D721Med (cell line): ENCODE measurements at regions not wholly inside any gene's neighbourhood (a gene's known extent, or its start where the extent isn't known, plus 50 kb on each side); places are given as distances from the start of the nearest gene placed in this dataset.

Experiments
- DNase-seq: peaks from one replicate; pipeline ENCODE4 v3.0.0; 2011; ENCODE audit warnings: low spot score; ENCODE audit not compliant: insufficient read length
- FAIRE-seq: peaks from 2 replicates; lab custom pipeline; 2011; peaks lifted over from hg19 to GRCh38; lab: Jason Lieb, UNC
- TF ChIP-seq, protein P1 (sequence below): IDR thresholded peaks from 2 replicates; pipeline ENCODE4 v1.5.1; 2012; ENCODE audit warnings: mild to moderate bottlenecking, control low read depth; ENCODE audit not compliant: insufficient read depth; ENCODE audit errors: missing control alignments

DNA sequence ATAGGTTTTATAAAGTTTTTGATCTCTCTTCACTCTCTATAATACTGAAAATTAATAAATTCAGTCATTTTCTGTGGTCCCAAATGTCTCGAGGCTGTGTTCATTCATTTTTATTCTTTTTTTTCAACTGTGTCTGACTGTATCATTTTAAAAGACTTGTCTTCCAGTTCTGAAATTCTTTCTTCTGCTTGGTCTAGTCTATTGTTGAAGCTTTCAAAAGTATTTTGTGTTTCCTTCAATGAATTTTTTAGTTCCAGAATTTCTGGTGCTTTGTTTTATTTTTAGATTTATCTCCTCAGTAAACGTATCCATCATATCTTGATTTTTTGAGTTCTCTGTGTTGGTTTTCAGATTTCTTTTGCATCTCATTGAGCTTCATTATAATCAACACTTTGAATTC is 161.0 kb upstream of the CHRM3 start:
- FAIRE-seq = peak; percentile 63
- DNase-seq = no peak

DNA sequence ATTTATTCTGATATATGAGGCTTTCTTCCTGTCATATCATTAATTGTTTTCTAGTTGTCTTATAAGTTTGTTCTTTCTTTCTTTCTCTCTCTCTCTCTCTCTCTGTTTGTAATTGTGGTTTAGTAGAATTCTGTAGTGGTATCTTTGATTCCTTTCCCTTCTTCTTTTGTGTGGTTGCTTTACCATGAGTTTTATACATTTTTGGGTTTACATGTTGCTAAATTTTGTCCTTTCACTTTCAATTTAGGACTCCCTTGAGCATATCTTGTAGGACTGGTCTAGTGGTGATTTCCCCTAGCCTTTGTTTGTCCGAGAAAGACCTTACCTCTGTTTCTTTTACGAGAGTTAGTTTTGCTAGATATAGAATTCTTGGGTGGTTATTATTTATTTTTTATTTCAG is 162.3 kb upstream of the CHRM3 start:
- TF ChIP-seq, protein P1, sequence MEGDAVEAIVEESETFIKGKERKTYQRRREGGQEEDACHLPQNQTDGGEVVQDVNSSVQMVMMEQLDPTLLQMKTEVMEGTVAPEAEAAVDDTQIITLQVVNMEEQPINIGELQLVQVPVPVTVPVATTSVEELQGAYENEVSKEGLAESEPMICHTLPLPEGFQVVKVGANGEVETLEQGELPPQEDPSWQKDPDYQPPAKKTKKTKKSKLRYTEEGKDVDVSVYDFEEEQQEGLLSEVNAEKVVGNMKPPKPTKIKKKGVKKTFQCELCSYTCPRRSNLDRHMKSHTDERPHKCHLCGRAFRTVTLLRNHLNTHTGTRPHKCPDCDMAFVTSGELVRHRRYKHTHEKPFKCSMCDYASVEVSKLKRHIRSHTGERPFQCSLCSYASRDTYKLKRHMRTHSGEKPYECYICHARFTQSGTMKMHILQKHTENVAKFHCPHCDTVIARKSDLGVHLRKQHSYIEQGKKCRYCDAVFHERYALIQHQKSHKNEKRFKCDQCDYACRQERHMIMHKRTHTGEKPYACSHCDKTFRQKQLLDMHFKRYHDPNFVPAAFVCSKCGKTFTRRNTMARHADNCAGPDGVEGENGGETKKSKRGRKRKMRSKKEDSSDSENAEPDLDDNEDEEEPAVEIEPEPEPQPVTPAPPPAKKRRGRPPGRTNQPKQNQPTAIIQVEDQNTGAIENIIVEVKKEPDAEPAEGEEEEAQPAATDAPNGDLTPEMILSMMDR = no peak
- FAIRE-seq = no peak
- no peak for DNase-seq

More for the DNA sequence above, 161.0 kb upstream of the CHRM3 start:
- TF ChIP-seq, protein P1 = no peak

DNA sequence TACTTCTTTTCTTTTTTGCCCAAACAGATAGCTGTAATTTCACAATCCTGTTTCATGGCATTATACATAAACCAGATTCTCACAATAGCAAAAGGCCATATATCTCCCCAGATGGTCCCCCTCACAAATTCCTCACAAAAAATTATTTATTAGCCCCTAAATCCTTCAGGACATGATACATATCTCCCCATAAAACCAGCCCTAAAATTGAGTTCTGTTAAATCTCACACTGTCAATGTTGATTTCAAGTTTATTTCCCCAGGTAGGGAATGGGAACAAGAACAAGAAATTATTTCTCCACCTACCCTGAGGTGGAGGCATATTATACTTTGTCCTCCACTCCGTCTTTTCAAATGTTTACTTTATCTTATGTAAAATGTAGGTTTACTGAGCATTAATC is 163.4 kb upstream of the CHRM3 start:
- TF ChIP-seq, protein P1 = no peak
- FAIRE-seq (no peak), DNase-seq (no peak)

DNA sequence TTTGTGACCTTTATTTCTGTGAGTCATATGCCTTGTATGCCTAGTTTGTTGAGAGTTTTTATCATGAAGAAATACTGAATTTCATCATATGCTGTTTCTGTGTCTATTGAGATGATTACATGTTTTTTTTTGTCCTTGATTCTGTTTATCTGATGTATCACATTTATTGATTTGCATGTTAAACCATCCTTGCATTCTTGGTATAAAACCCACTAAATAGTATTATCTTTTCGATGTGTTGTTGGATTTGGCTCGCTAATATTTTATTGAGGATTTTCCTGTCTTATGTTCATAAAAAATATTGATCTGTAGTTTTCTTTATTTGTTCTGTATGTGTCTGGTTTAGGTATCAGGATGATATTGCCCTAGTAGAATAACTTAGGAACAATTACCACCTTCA is 164.7 kb upstream of the CHRM3 start:
- TF ChIP-seq, protein P1 = no peak
- DNase-seq (no peak), FAIRE-seq (no peak)

DNA sequence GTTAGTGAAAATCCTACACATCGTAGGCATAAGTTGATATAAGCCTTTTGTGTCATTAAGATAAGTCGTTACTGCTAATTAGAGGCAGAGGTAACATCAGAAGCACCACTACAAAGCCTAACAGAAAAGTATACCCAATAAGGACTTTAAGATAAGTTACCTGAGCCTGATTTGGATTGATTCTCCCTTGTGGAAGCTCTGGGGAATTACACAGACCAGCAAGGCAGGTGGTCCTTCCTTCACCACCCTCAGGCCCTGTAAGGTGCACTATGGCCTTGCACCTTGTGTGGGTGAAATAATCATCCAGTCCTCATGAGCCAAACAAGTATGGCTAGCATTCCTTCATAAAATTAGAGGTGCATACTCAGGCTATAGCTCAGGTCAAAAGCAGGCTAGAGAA is 166.7 kb upstream of the CHRM3 start:
- TF ChIP-seq, protein P1 = no peak
- FAIRE-seq (no peak), DNase-seq (no peak)

DNA sequence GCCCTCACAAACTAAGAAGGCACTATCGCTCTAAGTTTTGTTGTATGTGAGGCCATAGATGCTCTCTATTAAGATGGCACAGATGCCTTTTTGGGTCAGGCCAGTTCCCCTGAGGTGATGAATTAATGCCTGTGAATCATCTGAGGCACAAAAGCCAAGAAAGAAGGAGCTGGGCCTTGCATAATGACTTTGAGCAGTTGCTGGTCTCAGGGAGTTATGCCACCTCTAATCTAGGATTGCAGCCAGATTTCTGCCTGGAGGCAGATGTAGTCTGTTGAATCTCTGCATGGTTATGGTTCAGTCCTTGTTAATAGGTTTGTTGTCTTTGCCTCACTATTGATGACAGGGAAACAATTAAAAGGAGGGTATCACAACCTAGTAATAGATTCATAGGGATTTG is 168.1 kb upstream of the CHRM3 start:
- TF ChIP-seq, protein P1 = no peak
- no peak for DNase-seq
- no peak for FAIRE-seq

DNA sequence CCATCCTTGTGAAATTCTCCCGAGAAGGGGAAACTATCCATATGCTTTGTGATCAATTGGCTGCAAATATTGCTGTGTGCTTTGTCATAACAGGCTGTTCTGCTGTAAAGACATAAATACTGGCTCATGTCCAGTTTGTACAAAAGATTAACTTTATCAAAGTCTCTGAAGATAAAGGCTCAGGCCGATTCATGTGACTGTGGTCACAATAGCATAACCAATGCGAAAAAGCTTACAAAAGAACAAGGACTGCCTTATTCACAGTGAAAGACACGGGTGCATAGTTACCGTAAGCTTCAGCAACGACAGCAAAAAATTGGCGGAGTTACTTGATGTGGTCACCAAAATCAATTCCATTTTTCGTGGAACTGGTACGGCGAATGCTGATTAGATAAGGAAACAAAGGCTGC is 173.6 kb upstream of the CHRM3 start:
- DNase-seq (no peak), FAIRE-seq (peak; percentile 32)
- TF ChIP-seq, protein P1 = no peak
